K562 (cell line): ENCODE measurements at regions not wholly inside any gene's neighbourhood (a gene's known extent, or its start where the extent isn't known, plus 50 kb on each side); places are given as distances from the start of the nearest gene placed in this dataset.

Experiments
- ELF1 ChIP-seq: fragments of 200-800 bp; sonication (Bioruptor generic); IDR thresholded peaks from 2 replicates; pipeline ENCODE4 v1.6.1; 2016; ENCODE audit warnings: missing genetic modification characterization, missing compliant biosample characterization
- ILF3 ChIP-seq: fragments of 450-650 bp; IDR thresholded peaks from 2 replicates; pipeline ENCODE4 v1.6.1; 2018; ENCODE audit warnings: antibody characterized with exemption, mild to moderate bottlenecking, moderate library complexity, borderline replicate concordance
- POLR2A ChIP-seq: fragments of 450-650 bp; conservative IDR thresholded peaks from 2 replicates; pipeline ENCODE4 v1.6.1; 2016
- RFX5 ChIP-seq: IDR thresholded peaks from 2 replicates; pipeline ENCODE4 v1.6.1; 2011; ENCODE audit warnings: low read depth, mild to moderate bottlenecking, improper control_type of control experiment, low read length
- SRF ChIP-seq, 2 experiments: fragments of 250-450, 450-650 bp in 1 of 2; sonication (Bioruptor Pico) in 1 of 2; sonication (generic) in 1 of 2; formaldehyde crosslinking; IDR thresholded peaks; 2 replicates each; pipeline versions ENCODE4 v1.5.0 to v1.5.1; 2020 to 2022; ENCODE audit warnings: mild to moderate bottlenecking in 1 of 2, missing genetic modification reagents in 1 of 2

GRCh38 chr1:5798151-5798730 is 194.0 kb downstream of the NPHP4 start:
- TF ChIP-seq RFX5 = no peak
- no peak for TF ChIP-seq POLR2A
- TF ChIP-seq SRF (CRISPR knock-in tag; IDR thresholded peaks at IDR 0.05) = no peak
- TF ChIP-seq ILF3 = no peak
- TF ChIP-seq ELF1 = no peak
